ENCODE measurements at regions not wholly inside any gene's neighbourhood (a gene's known extent, or its start where the extent isn't known, plus 50 kb on each side); places are given as distances from the start of the nearest gene placed in this dataset.

GRCh38 chr3:21803604-21804003 is 52.6 kb upstream of the ZNF385D start:
- FAIRE-seq, result no peak

More at GRCh38 chr3:21803604-21804003, 52.6 kb upstream of the ZNF385D start:
- ATAC-seq (no peak), DNase-seq (ENCODE audit: low spot score) (no peak)
- H3K4me3 ChIP-seq (replicated peaks in 1 of 3; ENCODE audit: insufficient read depth in 1 of 3, low read depth in 2 of 3, low read length in 3 of 3), result no peak overlapping the region
- BruUV-seq (replicated peaks), result no TSS peak
- WGBS (ENCODE audit: low lambda C conversion rate), result 0% methylated on average over 1 of the region's 1 CpG
- no peak overlapping the region for H2AFZ ChIP-seq (ENCODE audit: low read length)
- no peaks in the 10 kb centered on the region for H3K36me3 ChIP-seq (replicated peaks in 1 of 2; ENCODE audit: control insufficient read depth in 1 of 2, insufficient read depth in 2 of 2, low read length in 2 of 2)
- no peak for TF ChIP-seq SNAPC5 (CRISPR knock-in tag; IDR thresholded peaks at IDR 0.05; ENCODE audit: borderline replicate concordance)
- TF ChIP-seq, protein P1, sequence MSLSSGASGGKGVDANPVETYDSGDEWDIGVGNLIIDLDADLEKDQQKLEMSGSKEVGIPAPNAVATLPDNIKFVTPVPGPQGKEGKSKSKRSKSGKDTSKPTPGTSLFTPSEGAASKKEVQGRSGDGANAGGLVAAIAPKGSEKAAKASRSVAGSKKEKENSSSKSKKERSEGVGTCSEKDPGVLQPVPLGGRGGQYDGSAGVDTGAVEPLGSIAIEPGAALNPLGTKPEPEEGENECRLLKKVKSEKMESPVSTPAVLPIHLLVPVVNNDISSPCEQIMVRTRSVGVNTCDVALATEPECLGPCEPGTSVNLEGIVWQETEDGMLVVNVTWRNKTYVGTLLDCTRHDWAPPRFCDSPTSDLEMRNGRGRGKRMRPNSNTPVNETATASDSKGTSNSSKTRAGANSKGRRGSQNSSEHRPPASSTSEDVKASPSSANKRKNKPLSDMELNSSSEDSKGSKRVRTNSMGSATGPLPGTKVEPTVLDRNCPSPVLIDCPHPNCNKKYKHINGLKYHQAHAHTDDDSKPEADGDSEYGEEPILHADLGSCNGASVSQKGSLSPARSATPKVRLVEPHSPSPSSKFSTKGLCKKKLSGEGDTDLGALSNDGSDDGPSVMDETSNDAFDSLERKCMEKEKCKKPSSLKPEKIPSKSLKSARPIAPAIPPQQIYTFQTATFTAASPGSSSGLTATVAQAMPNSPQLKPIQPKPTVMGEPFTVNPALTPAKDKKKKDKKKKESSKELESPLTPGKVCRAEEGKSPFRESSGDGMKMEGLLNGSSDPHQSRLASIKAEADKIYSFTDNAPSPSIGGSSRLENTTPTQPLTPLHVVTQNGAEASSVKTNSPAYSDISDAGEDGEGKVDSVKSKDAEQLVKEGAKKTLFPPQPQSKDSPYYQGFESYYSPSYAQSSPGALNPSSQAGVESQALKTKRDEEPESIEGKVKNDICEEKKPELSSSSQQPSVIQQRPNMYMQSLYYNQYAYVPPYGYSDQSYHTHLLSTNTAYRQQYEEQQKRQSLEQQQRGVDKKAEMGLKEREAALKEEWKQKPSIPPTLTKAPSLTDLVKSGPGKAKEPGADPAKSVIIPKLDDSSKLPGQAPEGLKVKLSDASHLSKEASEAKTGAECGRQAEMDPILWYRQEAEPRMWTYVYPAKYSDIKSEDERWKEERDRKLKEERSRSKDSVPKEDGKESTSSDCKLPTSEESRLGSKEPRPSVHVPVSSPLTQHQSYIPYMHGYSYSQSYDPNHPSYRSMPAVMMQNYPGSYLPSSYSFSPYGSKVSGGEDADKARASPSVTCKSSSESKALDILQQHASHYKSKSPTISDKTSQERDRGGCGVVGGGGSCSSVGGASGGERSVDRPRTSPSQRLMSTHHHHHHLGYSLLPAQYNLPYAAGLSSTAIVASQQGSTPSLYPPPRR (CRISPR knock-in tag; IDR thresholded peaks at IDR 0.05; ENCODE audit: borderline replicate concordance), result no peak
- TF ChIP-seq AFF4 (CRISPR knock-in tag; IDR thresholded peaks at IDR 0.05), result no peak
- no peak for TF ChIP-seq SMARCC2 (IDR thresholded peaks at IDR 0.05)
- no peak for TF ChIP-seq ARNT (IDR thresholded peaks at IDR 0.05)
- TF ChIP-seq CREM (IDR thresholded peaks at IDR 0.05), result no peak
- TF ChIP-seq CREM (CRISPR knock-in tag; IDR thresholded peaks at IDR 0.05), result no peak
- TF ChIP-seq ZNF260 (CRISPR knock-in tag; IDR thresholded peaks at IDR 0.05; ENCODE audit: borderline replicate concordance, low read depth), result no peak
- TF ChIP-seq ZNF446 (CRISPR knock-in tag; IDR thresholded peaks at IDR 0.05), result no peak
- TF ChIP-seq, protein P2, sequence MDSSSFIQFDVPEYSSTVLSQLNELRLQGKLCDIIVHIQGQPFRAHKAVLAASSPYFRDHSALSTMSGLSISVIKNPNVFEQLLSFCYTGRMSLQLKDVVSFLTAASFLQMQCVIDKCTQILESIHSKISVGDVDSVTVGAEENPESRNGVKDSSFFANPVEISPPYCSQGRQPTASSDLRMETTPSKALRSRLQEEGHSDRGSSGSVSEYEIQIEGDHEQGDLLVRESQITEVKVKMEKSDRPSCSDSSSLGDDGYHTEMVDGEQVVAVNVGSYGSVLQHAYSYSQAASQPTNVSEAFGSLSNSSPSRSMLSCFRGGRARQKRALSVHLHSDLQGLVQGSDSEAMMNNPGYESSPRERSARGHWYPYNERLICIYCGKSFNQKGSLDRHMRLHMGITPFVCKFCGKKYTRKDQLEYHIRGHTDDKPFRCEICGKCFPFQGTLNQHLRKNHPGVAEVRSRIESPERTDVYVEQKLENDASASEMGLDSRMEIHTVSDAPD (CRISPR knock-in tag; IDR thresholded peaks at IDR 0.05), result no peak
- TF ChIP-seq XBP1 (CRISPR knock-in tag; IDR thresholded peaks at IDR 0.05), result no peak
- no peak for TF ChIP-seq ZNF879 (CRISPR knock-in tag; IDR thresholded peaks at IDR 0.05)
- TF ChIP-seq RFX1 (IDR thresholded peaks at IDR 0.05), result no peak
- no peak for TF ChIP-seq KLF6 (CRISPR knock-in tag; IDR thresholded peaks at IDR 0.05)
- no peak overlapping the region for H3K4me2 ChIP-seq (ENCODE audit: low read depth, low read length)
- H3K9me3 ChIP-seq (ENCODE audit: low read length), result peaks cover 26% of the 10 kb centered on the region
- in situ Hi-C loops (cut with HindIII; ENCODE audit: extremely low pct_ligation_motif_present, low pct_unique_long_range_greater_than_20kb) (no loop called here), intact Hi-C loops (cut with micrococcal nuclease; ENCODE audit: unreplicated experiment) (no loop called here)
- no peaks in the 10 kb centered on the region for H3K4me1 ChIP-seq (ENCODE audit: insufficient read depth, low read length)
- ChIA-PET CTCF (ENCODE audit: low intra/inter-chr PET ratio, low total read pairs) (no interaction called here), POLR2A (no interaction called here)
- H3K27ac ChIP-seq (ENCODE audit: extremely low read length, insufficient read depth, low read length), result no peak overlapping the region
- H3K79me2 ChIP-seq (ENCODE audit: insufficient read depth, low read length), result no peaks in the 10 kb centered on the region
- no peak overlapping the region for H3K9ac ChIP-seq (ENCODE audit: insufficient read depth, low read depth, low read length)
- H4K20me1 ChIP-seq (ENCODE audit: insufficient read depth, low read length), result no peaks in the 10 kb centered on the region
- H3K27me3 ChIP-seq (ENCODE audit: control insufficient read depth in 1 of 2, insufficient read depth in 2 of 2, low read length in 2 of 2), result no peaks in the 10 kb centered on the region

All from HepG2 (cell line).